PC-9 (cell line): ENCODE measurements at regions not wholly inside any gene's neighbourhood (a gene's known extent, or its start where the extent isn't known, plus 50 kb on each side); places are given as distances from the start of the nearest gene placed in this dataset.

Experiments
- EZH2 ChIP-seq: fragments of 200-600 bp; sonication (generic); IDR thresholded peaks from 2 replicates; pipeline ENCODE4 v1.8.0; 2017; ENCODE audit warnings: antibody characterized with exemption, low read depth
- TF ChIP-seq, protein P1 (sequence below): fragments of 200-600 bp; sonication (generic); conservative IDR thresholded peaks from 2 replicates; pipeline ENCODE4 v1.6.1; 2017; ENCODE audit warnings: mixed run types, antibody characterized with exemption, mild to moderate bottlenecking, moderate library complexity

DNA sequence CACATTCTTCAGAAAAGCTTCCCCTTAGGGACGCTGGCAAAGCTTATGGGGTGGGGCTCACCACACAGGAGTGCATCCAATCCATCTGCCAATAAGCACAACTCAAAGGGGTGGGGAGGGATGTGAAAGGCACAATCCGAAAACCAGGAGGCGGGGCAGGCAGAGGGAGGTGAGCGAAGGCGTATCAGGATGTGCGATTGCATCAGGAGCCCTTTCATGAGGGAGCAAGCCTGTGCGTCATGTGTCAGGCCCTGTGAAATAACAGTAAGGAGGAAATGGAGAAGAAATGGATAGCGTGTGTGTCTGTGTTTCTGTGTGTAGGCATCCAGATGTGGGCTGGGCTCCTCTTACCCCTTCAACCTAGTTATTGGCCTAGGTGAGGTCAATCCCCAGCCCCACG lies 382.4 kb upstream of the CDH4 start:
- TF ChIP-seq, protein P1, sequence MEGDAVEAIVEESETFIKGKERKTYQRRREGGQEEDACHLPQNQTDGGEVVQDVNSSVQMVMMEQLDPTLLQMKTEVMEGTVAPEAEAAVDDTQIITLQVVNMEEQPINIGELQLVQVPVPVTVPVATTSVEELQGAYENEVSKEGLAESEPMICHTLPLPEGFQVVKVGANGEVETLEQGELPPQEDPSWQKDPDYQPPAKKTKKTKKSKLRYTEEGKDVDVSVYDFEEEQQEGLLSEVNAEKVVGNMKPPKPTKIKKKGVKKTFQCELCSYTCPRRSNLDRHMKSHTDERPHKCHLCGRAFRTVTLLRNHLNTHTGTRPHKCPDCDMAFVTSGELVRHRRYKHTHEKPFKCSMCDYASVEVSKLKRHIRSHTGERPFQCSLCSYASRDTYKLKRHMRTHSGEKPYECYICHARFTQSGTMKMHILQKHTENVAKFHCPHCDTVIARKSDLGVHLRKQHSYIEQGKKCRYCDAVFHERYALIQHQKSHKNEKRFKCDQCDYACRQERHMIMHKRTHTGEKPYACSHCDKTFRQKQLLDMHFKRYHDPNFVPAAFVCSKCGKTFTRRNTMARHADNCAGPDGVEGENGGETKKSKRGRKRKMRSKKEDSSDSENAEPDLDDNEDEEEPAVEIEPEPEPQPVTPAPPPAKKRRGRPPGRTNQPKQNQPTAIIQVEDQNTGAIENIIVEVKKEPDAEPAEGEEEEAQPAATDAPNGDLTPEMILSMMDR = no peak
- no peak for TF ChIP-seq EZH2
